H7 (cell line): ENCODE measurements at regions not wholly inside any gene's neighbourhood (a gene's known extent, or its start where the extent isn't known, plus 50 kb on each side); places are given as distances from the start of the nearest gene placed in this dataset.
A peak's percentile ranks its signal among the peaks of the same experiment; 100 is the strongest.

Experiments
- DNase-seq: peaks from one replicate; pipeline ENCODE4 v3.0.0; 2012
- H3K27me3 ChIP-seq: 2 replicates; pipeline ENCODE4 v1.6.0; 2011; ENCODE audit warnings: mild to moderate bottlenecking, low read length; ENCODE audit not compliant: control insufficient read depth, insufficient read depth
- H3K36me3 ChIP-seq: replicated peaks from 2 replicates; pipeline ENCODE4 v1.5.1; 2011; ENCODE audit warnings: low read length; ENCODE audit not compliant: control insufficient read depth, insufficient read depth
- H3K4me3 ChIP-seq: 2 replicates; pipeline ENCODE4 v1.5.1; 2011; ENCODE audit warnings: low read depth, mild to moderate bottlenecking, control low read depth, low read length, moderate library complexity; ENCODE audit not compliant: insufficient read depth

DNA sequence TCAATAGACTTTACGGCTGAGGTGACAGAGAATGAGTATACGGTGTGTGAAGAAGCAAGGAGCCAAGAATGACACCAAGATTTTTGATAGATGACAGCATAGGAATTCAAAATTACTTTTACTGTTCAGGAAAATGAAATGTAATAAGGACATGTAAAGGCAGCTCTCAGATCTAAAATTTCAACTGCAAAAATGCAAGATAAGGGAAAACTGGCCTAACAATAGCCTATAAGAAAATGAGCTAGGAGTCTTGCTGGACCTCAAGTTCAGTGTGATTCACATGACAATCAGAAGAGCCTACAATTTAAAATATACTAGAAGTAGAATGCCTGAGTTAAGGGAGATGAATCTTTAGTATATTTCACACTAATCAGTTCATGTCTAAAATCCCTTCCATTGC is 102.0 kb downstream of the RPS29 start:
- Histone ChIP-seq H3K27me3 (no peaks in the 10 kb centered on the region), H3K36me3 (no peaks in the 10 kb centered on the region), H3K4me3 (no peak overlapping the region)
- no peak for DNase-seq

DNA sequence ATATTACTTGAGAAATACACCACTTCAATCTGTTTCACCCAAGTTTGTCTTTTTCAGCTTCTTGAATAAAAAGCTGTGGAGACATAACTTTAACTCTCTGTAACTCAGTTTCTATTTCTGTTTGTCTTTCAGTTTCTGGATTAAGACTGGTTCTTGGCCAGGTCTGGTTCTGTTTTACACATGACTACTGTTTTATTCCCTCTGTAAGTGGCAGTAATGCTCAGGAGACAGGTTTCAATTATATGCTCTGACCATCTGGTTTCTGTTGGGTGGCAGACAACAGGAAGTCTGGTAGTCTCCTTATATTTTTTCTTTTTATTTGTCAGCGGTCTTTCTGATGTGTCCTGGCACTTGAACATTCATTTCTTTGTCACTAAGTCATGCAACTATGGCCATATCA is 102.9 kb downstream of the RPS29 start:
- Histone ChIP-seq H3K27me3 (no peaks in the 10 kb centered on the region), H3K4me3 (no peak overlapping the region), H3K36me3 (no peaks in the 10 kb centered on the region)
- no peak for DNase-seq

GRCh38 chr14:49480979-49481498 is 105.1 kb downstream of the RPS29 start:
- no peaks in the 10 kb centered on the region for H3K36me3 ChIP-seq

GRCh38 chr14:49480053-49480760 is 106.0 kb downstream of the RPS29 start:
- H3K36me3 ChIP-seq: no peaks in the 10 kb centered on the region
- no peak overlapping the region for H3K4me3 ChIP-seq

More at GRCh38 chr14:49480979-49481498, 105.1 kb downstream of the RPS29 start:
- H3K27me3 ChIP-seq: no peaks in the 10 kb centered on the region
- DNase-seq: no peak
- H3K4me3 ChIP-seq: no peak overlapping the region

DNA sequence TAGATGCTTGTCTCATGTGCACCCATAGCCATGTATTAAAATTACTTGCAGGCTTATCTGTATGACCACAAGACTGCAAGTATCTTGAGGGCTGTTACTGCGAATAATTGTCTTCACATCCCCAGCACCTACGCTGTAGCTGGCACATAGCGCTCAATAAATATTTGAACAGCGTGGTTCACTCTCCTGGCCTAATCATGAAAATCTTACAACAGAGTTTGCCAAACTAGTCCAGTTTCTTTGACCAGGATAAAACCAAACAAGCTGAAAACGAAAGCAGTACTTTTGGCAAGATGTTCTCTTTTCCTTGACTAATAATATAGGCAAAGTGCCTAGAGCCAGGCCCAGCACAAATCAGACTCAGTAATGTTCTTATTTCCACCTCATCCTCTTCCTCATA is 106.7 kb downstream of the RPS29 start:
- DNase-seq: no peak
- H3K27me3 ChIP-seq: no peaks in the 10 kb centered on the region
- no peaks in the 10 kb centered on the region for H3K36me3 ChIP-seq
- no peak overlapping the region for H3K4me3 ChIP-seq

More at GRCh38 chr14:49480053-49480760, 106.0 kb downstream of the RPS29 start:
- no peaks in the 10 kb centered on the region for H3K27me3 ChIP-seq
- no peak for DNase-seq

- H3K4me3 ChIP-seq: no peak overlapping the region
- H3K36me3 ChIP-seq: no peaks in the 10 kb centered on the region
- H3K27me3 ChIP-seq: no peaks in the 10 kb centered on the region
- DNase-seq: no peak
Observed at GRCh38 chr14:49478784-49479183, 107.4 kb downstream of the RPS29 start.

DNA sequence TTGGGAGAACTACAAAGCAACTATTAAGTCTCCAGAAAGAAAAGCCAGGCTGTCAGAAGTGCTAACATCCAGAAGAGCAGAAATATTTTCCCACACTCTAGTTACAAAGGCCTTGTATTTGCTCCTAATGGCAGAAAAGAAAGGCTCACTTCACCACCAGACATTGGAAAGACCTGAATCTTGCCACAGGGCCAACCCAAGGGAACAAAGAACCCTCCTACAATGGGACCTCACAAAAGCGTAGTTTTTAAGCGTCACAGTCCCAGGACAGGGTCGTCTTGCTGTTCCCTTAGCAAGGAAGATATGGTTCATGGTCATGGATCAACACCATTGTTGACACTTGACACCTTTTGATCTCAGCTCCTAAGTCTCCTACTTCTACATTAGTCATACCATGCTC is 119.1 kb downstream of the RPS29 start:
- H3K36me3 ChIP-seq: no peaks in the 10 kb centered on the region
- no peak overlapping the region for H3K4me3 ChIP-seq
- no peak for DNase-seq
- H3K27me3 ChIP-seq: no peaks in the 10 kb centered on the region

DNA sequence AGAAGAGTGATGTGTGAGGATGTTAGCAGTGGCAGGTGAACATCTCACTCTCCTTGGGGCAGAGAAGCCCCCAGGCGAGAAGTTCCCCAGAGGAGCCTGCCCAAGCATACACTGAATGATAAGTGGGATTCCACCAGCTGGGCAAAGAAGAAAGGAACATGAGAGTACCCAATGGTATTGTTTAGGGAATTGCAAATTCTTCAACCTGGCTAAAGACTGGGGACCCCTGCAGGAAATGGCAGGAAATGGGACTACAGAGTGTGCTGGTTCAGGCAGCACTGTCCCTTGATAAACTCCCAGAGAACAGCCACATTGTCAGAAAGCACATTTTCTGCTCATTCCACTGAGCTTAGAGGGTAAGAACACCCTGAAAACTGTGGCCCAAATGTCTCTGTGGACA is 121.3 kb downstream of the RPS29 start:
- Histone ChIP-seq H3K4me3 (no peak overlapping the region), H3K27me3 (no peaks in the 10 kb centered on the region), H3K36me3 (no peaks in the 10 kb centered on the region)
- peak; percentile 37 for DNase-seq

DNA sequence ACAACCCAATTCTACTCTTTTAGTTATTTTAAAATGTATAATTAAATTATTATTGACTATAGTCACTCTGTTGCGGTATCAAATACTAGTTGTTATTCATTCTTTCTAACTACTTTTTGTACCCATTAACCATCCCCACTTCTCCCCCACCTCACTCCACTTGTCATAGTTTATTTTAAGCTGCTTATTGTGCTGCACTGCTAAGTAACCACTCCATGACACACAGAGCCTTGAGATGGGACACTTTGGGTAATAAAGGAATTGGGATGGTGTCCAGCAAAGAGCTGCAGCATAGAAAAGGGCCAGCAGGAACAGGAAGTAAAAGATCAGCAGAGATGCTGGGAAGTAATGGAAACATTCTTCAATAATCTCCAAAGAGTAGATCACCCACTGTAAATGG is 123.0 kb downstream of the RPS29 start:
- no peaks in the 10 kb centered on the region for H3K27me3 ChIP-seq
- H3K36me3 ChIP-seq: no peaks in the 10 kb centered on the region
- DNase-seq: no peak
- H3K4me3 ChIP-seq: no peak overlapping the region

GRCh38 chr14:49461529-49462401 is 124.4 kb downstream of the RPS29 start:
- DNase-seq: peak; percentile 16
- H3K27me3 ChIP-seq: no peaks in the 10 kb centered on the region
- H3K36me3 ChIP-seq: no peaks in the 10 kb centered on the region
- no peak overlapping the region for H3K4me3 ChIP-seq

DNA sequence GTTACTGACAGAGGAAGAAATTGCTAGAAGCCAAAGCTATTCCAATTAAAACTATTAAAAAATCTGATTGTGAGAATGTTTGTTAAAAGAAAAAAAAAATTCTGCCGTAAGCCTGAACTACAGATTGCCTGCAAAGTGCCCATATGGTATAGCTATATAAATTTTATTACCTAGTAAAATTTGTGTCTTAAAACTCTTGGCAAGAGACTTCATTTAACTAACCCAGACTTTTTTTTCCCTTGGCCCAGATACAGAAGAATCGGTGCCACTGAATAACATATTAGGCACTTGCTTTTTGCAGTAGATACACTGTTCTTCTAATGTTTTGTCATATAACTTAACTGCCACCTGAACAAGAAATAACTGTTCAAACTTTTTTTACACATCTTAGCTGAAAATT is 125.5 kb downstream of the RPS29 start:
- Histone ChIP-seq H3K4me3 (no peak overlapping the region), H3K27me3 (no peaks in the 10 kb centered on the region), H3K36me3 (no peaks in the 10 kb centered on the region)
- no peak for DNase-seq

GRCh38 chr14:49456589-49456988 is 129.6 kb downstream of the RPS29 start:
- DNase-seq: no peak
- Histone ChIP-seq H3K27me3 (no peaks in the 10 kb centered on the region), H3K36me3 (no peaks in the 10 kb centered on the region), H3K4me3 (no peak overlapping the region)

DNA sequence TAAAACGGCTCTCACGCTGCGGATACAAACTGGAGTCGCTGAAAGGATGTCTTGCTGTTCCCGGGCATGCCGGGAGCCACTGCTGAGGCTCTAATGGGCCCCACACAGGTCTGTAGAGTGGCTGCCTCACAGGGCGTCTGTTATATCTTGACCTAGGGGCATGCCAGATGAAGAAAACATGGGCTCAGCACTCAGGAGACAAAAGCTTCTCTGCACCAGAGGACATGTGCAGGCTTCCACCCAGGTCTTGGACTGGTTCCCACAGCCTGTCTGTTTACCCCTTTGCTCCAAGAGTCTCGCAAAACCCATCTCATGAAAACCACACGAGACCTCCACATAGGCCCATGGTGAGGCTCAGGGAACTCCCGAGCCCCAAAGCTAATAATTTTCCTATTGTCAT is 134.2 kb downstream of the RPS29 start:
- H3K36me3 ChIP-seq: no peaks in the 10 kb centered on the region

GRCh38 chr14:49449749-49450148 is 136.4 kb downstream of the RPS29 start:
- DNase-seq: no peak
- no peak overlapping the region for H3K4me3 ChIP-seq
- no peaks in the 10 kb centered on the region for H3K27me3 ChIP-seq
- H3K36me3 ChIP-seq: no peaks in the 10 kb centered on the region

More for the DNA sequence above, 134.2 kb downstream of the RPS29 start:
- Histone ChIP-seq H3K4me3 (no peak overlapping the region), H3K27me3 (no peaks in the 10 kb centered on the region)
- no peak for DNase-seq

- no peaks in the 10 kb centered on the region for H3K36me3 ChIP-seq
- no peak overlapping the region for H3K4me3 ChIP-seq
- H3K27me3 ChIP-seq: no peaks in the 10 kb centered on the region
- DNase-seq: no peak
Observed at GRCh38 chr14:49447540-49448107, 138.6 kb downstream of the RPS29 start.
